ENCODE measurements at regions not wholly inside any gene's neighbourhood (a gene's known extent, or its start where the extent isn't known, plus 50 kb on each side); places are given as distances from the start of the nearest gene placed in this dataset.

DNA sequence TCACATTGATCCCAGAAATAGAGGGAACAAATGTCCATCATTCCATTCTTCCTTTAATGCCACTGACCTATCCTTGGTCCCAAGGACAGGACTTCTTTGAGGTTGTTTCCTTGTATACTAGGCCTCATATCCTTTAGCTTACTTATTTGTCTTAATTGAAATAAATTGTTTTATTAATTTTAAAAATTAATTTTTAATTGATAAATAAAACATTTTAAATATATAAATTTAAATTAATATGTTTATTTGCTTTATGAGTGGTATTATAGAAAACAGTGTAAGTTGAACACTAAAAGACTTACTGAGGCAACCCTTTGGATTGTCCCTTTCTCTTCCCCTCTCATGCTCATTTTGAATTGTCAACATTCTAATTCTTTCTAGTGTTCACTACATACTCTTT is 556.9 kb upstream of the NUDT12 start:
- TF ChIP-seq FOSL2 (IDR thresholded peaks at IDR 0.05; ENCODE audit: borderline replicate concordance, low read depth) (no peak), SMC3 (IDR thresholded peaks at IDR 0.05; ENCODE audit: low read depth, low read length) (no peak), TAF1 (IDR thresholded peaks at IDR 0.05; ENCODE audit: borderline replicate concordance, low read depth, low read length) (no peak), POLR2AphosphoS5 (IDR thresholded peaks at IDR 0.05; ENCODE audit: low read depth, low read length) (no peak), JUND (IDR thresholded peaks at IDR 0.05) (no peak), SIN3A (IDR thresholded peaks at IDR 0.05; ENCODE audit: borderline replicate concordance, low read depth, low read length) (no peak), FOXM1 (IDR thresholded peaks at IDR 0.05; ENCODE audit: low read depth) (no peak), CHD2 (IDR thresholded peaks at IDR 0.05; ENCODE audit: low read length, partially characterized antibody) (no peak)
- TF ChIP-seq, protein P1, sequence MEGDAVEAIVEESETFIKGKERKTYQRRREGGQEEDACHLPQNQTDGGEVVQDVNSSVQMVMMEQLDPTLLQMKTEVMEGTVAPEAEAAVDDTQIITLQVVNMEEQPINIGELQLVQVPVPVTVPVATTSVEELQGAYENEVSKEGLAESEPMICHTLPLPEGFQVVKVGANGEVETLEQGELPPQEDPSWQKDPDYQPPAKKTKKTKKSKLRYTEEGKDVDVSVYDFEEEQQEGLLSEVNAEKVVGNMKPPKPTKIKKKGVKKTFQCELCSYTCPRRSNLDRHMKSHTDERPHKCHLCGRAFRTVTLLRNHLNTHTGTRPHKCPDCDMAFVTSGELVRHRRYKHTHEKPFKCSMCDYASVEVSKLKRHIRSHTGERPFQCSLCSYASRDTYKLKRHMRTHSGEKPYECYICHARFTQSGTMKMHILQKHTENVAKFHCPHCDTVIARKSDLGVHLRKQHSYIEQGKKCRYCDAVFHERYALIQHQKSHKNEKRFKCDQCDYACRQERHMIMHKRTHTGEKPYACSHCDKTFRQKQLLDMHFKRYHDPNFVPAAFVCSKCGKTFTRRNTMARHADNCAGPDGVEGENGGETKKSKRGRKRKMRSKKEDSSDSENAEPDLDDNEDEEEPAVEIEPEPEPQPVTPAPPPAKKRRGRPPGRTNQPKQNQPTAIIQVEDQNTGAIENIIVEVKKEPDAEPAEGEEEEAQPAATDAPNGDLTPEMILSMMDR (IDR thresholded peaks at IDR 0.05): no peak
- TF ChIP-seq, protein P2, sequence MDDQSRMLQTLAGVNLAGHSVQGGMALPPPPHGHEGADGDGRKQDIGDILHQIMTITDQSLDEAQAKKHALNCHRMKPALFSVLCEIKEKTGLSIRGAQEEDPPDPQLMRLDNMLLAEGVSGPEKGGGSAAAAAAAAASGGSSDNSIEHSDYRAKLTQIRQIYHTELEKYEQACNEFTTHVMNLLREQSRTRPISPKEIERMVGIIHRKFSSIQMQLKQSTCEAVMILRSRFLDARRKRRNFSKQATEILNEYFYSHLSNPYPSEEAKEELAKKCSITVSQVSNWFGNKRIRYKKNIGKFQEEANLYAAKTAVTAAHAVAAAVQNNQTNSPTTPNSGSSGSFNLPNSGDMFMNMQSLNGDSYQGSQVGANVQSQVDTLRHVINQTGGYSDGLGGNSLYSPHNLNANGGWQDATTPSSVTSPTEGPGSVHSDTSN (IDR thresholded peaks at IDR 0.05): no peak
- TF ChIP-seq, protein P3, sequence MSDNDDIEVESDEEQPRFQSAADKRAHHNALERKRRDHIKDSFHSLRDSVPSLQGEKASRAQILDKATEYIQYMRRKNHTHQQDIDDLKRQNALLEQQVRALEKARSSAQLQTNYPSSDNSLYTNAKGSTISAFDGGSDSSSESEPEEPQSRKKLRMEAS (IDR thresholded peaks at IDR 0.05; ENCODE audit: low read depth): no peak
- TF ChIP-seq, protein P4, sequence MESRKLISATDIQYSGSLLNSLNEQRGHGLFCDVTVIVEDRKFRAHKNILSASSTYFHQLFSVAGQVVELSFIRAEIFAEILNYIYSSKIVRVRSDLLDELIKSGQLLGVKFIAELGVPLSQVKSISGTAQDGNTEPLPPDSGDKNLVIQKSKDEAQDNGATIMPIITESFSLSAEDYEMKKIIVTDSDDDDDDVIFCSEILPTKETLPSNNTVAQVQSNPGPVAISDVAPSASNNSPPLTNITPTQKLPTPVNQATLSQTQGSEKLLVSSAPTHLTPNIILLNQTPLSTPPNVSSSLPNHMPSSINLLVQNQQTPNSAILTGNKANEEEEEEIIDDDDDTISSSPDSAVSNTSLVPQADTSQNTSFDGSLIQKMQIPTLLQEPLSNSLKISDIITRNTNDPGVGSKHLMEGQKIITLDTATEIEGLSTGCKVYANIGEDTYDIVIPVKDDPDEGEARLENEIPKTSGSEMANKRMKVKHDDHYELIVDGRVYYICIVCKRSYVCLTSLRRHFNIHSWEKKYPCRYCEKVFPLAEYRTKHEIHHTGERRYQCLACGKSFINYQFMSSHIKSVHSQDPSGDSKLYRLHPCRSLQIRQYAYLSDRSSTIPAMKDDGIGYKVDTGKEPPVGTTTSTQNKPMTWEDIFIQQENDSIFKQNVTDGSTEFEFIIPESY (IDR thresholded peaks at IDR 0.05; ENCODE audit: borderline replicate concordance, low read depth): no peak
- TF ChIP-seq, protein P5, sequence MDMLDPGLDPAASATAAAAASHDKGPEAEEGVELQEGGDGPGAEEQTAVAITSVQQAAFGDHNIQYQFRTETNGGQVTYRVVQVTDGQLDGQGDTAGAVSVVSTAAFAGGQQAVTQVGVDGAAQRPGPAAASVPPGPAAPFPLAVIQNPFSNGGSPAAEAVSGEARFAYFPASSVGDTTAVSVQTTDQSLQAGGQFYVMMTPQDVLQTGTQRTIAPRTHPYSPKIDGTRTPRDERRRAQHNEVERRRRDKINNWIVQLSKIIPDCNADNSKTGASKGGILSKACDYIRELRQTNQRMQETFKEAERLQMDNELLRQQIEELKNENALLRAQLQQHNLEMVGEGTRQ (IDR thresholded peaks at IDR 0.05; ENCODE audit: borderline replicate concordance, low read depth, low read length): no peak
